ENCODE measurements at regions not wholly inside any gene's neighbourhood (a gene's known extent, or its start where the extent isn't known, plus 50 kb on each side); places are given as distances from the start of the nearest gene placed in this dataset.

DNA sequence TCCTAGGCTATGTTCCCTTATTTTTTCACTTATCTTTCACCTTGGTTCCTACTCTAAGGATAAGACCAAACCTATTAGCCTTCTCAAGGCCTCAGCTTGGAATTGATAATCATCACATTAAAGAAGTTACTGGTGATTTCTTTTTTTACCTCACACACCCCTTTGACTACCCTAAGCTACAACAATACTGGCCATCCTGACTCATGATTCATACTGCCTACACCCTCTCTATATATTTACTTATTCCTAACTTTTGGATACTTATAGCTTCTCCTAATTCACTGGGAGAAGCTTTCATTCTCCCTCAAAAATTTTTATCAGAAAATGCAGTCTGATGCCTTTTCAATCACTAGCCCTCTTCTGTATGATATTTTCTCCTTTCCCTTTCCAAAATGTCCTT is 256.1 kb downstream of the TBX18 start:
- TF ChIP-seq EZH2 (IDR thresholded peaks at IDR 0.05) = no peak
- TF ChIP-seq POLR2AphosphoS5 (IDR thresholded peaks at IDR 0.05; ENCODE audit: borderline replicate concordance, low read depth, low read length) = no peak

Measured in SK-N-MC (cell line).